HG02885 (cell line): ENCODE measurements at regions not wholly inside any gene's neighbourhood (a gene's known extent, or its start where the extent isn't known, plus 50 kb on each side); places are given as distances from the start of the nearest gene placed in this dataset.
"Not testable (repeated sequence)": the region's sequence is repeated elsewhere in the genome, so short reads cannot be mapped to it uniquely, and the experiment has no call there.

Source experiments
- ATAC-seq: cut with Tn5 transposase; IDR thresholded peaks from one replicate; pipeline ENCODE4 v1.9.1; 2021; ENCODE audit warnings: mild to moderate bottlenecking; ENCODE audit not compliant: unreplicated experiment, poor library complexity

DNA sequence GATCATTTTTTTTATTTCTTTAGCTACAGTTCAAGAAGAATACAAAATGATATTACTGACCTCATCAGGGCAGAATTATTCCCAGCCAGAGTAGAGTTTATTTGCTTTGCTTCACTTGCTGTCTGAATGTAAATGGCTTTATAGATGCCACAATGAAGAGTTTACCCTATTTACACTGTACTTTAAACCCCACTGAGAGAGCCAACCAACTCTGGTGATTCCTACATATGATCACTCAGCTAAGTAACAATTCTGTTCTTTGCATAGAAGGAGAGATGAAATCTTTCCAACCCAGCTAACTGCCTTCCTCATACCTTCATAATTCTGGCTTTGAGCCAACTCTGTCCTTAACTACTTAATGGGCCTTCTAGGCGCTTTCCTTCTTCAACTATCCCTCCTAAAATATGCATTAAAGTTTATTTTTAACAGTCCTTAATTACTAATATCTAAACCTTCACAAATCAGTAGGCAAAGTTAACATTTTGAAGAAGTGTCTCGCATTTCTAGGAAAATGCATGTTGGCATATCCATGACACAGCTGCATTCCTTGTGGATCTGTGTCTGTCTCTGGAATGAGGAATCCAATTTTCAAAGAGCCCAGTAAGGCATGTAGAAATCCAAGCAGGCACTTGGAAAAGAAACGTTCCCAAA is 284.8 kb upstream of the GRAMD2B start:
- ATAC-seq: no peak

DNA sequence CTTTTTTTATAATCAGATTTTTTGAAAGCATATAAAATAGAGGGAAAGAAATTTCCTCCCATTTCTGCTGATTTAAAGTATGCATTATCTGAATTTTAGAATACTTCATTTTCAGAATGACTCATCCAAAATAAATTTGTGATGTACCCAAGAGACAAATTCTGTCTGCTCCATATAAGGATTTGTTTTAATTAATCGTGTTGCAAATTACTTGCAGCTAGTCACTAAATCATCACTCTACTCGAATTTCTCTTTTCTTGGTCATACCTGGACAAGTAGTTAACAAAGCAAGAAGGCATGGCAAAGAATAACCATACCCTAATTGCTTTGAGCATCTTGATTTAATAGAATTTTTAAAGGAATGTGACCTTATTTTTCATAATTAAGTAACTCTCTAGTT is 284.1 kb upstream of the GRAMD2B start:
- ATAC-seq: no peak

DNA sequence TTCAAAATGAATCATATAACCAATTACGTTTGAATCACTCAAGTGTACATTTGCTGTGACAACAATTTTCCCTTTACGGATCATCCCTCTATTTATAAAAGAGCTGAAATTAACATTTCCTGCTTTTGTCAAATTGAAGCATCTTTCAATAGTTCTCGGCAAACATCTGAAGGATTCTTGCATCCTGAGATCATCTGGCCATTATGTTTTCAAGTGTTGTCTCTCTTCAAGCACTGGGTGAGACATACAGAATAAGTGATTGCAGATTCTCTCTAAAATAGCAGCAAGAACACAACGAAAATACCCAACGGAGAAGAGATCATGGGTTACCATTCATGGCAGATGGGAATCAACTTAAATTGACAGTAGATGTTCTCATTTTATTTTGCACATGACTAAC is 283.4 kb upstream of the GRAMD2B start:
- no peak for ATAC-seq

DNA sequence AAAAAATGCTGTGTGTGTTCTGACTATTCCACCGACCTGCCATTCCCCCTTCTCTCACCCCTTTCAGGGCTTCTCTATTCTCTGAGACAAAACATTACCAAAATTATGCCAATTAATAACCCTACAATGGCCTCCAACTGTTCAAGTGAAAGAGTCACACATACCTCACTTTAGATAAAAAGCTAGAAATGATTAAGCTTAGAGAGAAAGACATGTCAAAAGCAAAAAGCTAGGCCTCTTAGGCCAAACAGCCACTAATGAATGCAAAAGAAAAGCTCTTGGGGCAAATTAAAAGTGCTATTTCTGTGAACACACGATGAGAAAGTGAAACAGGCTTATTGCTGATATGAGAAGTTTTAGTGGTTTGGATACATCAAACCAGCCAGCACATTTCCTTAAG is 279.6 kb upstream of the GRAMD2B start:
- ATAC-seq: no peak

DNA sequence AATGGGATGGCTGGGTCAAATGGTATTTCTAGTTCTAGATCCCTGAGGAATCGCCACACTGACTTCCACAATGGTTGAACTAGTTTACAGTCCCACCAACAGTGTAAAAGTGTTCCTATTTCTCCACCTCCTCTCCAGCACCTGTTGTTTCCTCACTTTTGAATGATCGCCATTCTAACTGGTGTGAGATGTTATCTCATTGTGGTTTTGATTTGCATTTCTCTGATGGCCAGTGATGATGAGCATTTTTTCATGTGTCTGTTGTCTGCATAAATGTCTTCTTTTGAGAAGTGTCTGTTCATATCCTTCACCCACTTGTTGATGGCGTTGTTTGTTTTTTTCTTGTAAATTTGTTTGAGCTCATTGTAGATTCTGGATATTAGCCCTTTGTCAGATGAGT is 272.9 kb upstream of the GRAMD2B start:
- not testable (repeated sequence) for ATAC-seq

DNA sequence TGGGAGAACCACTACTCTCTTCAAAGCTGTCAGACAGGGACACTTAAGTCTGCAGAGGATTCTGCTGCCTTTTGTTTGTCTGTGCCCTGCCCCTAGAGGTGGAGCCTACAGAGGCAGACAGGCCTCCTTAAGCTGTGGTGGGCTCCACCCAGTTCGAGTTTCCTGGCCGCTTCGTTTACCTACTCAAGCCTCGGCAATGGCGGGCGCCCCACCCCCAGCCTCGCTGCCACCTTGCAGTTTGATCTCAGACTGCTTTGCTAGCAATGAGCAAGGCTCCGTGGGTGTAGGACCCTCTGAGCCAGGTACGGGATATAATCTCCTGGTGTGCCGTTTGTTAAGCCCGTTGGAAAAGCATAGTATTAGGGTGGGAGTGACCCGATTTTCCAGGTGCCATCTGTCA is 267.9 kb upstream of the GRAMD2B start:
- ATAC-seq: not testable (repeated sequence)

DNA sequence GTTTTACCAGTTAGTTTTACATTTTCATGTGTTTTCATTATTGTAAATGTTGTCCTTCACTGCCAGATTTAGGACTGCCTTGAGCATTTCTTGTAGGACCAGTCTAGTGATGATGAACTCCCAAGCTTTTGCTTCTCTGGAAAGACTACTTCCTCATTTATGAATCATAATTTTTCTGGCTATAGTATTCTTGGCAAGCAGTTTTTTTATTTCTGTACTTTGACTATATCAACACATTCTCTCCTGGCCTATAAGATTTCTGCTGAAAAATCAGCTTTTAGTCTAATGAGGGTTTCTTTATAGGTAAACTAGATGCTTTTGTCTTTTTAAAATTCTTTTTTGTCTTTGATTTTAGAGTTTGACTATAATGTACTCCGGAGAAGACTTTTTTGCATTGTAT is 256.8 kb upstream of the GRAMD2B start:
- ATAC-seq: no peak

DNA sequence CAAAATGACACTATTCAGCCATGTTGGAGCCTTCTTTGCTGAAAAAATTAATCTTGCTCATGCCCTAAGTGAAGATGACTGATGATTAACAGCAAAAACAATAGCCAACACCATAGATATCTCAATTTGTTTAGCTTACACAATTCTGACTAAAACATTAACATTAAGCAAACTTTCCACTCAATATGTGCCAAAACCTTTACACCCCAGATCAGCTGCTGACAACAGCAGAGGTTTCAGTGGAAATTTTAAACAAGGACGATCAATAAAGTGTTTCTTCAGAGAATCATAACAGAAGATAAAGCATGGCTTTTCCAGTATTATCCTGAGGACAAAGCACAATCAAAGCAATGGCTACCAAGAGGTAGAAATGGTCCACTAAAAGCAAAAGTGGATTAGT is 254.4 kb upstream of the GRAMD2B start:
- ATAC-seq: no peak

DNA sequence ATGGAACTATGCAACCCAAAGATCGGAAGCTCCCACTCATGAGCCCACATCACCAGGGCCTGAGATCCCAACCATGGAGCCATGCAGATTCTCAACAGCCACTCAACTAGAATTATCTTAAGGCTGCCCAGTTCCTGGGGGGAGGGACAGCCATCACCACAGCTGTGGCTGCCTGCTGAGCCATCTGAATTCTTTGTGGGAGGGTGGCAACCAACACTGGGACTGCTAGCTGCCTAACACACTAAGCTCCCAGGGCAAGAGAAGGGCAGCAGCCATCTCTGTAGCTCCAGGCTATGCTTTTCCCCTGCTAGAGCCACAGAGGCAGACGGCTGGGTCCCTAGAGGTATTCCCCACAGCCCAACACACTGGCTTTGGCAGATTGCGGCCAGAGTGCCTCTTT is 251.3 kb upstream of the GRAMD2B start:
- no peak for ATAC-seq

DNA sequence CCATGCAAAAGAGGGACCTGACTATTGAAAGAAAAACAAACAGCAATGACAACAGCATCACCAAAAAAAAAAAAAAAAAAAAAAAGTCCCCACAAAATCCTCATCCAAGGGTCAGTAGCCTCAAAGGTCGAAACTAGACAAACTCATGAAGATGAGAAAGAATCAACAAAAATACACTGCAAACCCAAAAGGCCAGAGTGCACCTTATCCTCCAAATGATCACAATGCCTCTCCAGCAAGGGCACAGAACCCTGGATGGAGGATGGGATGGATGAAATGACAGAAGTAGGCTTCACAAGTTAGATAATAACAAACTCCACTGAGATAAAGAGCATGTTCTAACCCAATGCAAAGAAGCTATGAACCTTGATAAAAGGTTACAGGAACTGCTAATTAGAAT is 250.4 kb upstream of the GRAMD2B start:
- no peak for ATAC-seq

DNA sequence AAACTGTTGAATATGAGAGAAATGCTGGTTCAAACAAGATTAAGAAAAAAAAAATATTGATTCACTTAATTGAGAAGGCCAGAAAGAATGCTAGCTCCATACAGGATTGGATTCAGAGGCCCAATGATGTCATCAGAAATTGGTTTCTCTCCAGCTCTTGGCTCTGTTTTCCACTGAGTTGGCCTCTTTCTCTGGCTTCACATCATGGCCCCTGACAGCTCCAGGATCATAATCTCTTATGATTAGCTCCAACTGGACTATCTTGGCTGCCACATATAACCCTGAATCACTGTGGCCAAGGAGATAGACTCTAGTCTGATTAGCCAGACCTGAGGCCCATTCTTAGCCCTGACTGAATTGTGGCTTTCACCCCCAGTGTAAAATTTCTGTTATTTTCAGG is 244.7 kb upstream of the GRAMD2B start:
- no peak for ATAC-seq

DNA sequence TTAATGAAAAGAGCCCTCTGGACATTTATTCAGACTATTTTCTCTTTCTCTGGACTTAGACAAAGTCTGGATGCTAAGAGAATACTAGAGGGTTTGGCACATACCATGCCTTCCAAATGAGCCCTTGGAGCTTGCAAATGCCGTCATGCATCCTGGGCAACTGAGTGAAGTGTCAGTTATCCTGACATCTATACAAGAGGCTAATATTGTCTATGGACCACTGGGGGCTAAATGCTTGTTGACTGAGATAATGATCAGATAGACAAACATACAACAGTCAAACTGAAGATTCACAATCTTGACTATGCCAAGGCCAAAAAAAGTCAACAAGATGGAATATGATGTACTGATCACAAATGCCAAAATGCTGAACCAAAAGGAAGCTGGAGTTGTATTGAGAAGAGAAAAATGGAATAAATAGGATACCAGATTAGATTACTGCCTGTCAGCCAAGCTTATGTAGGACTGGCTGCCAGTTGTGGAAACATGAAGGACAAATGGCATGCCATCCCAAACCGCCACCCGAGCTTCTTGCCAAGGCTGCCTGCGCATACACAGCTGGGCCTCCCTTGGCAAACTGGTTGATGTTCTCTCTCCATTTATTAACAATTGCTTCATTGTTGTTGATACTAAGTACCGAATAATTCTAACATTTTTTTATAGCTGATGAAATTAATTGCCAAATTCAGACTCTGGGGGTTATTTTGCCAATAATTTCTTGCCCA is 240.1 kb upstream of the GRAMD2B start:
- ATAC-seq: no peak

DNA sequence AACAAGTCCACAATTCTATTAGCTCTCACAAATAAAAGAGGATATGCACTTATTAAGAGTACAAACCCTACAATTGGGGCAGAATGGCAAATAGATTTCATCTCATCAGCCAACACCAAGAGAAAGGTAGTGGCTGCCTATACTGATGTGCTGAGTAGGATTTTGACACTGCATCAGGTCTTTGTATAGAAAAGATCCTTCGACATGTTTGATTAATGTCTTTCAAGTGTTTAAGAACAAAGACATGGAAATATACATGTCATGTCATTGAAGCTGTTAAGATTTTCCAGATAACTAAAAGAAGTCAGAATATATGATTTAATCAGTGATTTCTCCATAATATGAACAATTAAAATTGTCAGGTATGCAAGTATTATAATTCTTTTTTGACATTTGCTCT is 238.7 kb upstream of the GRAMD2B start:
- no peak for ATAC-seq

DNA sequence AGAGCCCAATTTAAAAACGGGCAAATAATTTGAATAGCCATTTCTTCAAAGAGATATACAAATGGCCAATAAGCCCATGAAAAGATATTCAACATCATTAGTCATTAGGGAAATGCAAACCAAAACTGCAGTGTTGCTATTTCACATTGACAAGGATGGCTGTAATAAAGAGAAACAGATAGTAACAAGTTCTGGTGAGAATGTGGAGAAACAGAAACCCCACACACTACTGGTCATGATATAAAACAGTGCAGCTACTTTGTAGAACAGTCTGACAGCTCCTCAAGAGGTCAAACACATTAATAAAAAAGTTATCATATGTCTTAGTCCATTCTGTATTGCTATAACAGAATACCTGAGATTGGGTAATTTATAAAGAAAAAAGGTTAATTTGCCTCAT is 237.0 kb upstream of the GRAMD2B start:
- no peak for ATAC-seq

DNA sequence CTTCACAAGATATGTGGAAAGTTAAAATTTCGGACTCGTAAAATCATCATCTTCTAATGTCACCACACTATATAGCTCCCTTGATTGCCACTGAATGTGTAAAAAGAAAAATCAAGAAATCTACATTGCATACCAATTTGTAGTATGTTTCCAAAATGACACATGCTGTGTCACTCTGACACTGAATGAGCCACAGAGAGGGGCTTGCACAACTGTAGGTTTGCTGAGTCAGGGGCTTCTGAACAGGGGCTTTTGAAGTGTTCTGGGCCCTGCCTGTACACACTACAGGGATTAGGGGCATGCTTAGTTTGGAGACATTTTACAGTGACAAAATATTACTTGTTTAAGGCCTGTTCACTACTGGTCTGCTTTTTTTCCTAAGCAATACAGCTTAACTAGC is 234.4 kb upstream of the GRAMD2B start:
- ATAC-seq: no peak

DNA sequence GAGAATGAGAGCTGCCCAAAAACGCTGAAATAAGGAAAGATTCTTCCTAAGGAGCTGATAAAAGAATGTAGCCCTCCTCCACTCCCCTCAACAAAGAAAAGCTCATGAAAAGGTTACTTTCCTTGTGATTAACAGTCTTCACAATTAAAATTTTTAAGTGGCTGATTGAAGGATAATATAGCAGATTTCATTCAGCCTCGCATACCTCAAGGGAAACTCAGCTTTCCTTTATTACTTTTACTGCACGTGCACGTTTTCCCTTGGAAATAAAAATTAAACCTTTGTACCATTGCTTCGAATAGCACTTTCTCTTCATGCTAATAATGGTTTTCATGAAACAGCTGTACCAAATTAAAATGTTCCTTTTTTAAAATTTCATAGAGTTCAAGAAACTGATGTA is 234.0 kb upstream of the GRAMD2B start:
- ATAC-seq: no peak

DNA sequence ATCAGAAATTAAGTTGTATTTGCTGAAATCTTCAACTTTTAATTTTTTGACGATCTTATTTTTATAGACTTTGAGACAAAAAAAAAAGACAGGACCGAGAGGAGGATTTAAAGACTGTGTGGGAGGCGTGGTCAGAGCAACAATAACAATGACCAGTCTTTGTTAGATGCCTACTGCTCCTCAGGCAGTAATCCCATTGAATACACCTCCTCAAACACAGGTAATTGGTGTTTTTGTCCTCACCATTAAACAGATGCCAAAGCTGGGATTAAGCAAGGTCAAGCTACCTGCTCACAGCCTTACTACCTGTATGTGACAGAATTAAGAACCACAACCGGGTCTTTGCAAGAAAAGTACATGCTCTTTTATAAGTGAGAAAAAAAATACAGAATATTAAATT is 233.3 kb upstream of the GRAMD2B start:
- ATAC-seq: no peak

DNA sequence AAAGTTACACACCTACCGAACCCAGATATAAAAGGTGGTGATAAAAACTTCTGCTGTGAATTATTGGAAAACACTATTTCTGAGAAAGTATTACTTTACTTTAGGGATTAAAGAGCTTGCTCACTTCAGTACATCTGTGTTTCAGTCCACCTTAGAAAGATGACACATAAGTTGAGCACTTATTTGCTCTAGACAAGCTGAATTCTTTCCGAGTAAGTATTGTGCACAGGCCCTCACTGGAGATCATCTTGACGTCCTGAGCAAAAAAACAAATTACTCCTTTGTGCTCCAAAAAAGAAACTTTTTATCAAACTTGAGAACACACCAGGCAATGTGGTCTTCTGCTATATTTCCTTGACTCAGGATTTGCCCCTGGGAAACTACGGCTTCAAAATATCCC is 231.0 kb upstream of the GRAMD2B start:
- no peak for ATAC-seq

DNA sequence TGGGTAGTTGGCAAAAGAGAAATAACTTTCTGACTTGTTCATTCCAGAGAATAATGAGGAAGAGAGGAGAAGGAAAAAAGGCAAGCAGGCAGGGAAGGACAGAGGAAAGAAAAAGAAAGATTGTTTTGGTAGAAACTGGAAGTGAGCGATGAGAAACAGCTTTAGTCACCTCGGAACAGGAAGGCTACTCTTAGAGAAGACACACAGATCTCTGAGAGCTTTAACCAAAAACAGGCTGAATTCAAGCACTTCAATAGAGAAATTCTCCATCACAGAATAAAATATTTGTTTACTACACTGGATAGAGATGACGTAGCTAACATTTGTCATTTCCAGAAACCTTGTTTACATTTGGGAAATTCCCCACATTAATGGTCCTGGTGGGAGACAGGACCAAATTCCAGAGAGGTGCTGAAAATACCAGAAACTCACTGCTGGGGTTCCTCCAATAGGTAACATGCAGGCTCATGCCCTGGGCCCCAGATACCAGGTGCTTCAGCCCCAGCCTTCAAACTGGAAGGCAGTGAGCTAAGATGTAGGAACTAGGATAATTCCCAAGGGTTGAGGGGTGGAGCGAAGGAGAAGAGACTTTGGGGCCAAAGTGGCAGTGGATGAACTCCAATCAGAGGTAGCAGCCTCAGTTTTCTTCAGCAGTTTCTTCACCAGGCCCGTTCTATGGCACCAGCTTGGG is 227.7 kb upstream of the GRAMD2B start:
- ATAC-seq: no peak

DNA sequence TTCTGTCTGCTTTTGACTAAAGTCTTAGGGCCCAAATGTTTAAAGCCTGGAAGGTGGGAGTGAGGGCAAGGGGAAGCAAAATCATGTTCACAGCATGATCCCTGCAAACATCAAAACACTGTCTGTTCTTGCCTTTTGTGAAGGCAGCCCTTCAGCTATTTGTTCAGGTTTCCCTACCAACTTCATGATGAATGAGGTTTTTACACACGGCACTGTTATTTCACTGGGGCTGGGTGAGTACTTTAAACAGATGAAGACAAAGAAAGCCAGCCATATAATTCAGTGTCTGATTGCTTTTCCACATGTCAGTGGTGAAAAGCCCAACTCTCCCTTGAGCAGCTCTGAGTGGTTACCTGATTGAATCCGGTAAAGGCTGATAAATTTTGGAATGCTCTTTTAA is 224.7 kb upstream of the GRAMD2B start:
- ATAC-seq: no peak

DNA sequence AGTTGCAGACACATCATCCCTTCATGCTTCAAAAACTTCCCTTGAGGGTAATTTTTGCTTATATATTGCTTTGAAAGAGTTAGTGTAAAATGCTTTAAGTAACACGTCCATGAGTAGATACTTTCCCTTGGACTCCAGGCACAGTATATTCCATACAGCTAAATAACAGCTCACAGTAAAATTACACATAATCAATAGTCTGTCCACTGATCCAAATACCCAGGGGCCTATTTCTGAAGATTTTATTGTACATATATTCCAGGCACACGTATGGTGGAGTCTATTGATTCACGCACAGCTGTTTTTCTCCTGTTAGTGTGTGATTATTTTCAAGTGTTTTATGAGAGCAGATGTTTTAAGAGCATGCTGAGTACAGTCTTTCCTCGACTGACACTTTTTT is 223.7 kb upstream of the GRAMD2B start:
- ATAC-seq: no peak

DNA sequence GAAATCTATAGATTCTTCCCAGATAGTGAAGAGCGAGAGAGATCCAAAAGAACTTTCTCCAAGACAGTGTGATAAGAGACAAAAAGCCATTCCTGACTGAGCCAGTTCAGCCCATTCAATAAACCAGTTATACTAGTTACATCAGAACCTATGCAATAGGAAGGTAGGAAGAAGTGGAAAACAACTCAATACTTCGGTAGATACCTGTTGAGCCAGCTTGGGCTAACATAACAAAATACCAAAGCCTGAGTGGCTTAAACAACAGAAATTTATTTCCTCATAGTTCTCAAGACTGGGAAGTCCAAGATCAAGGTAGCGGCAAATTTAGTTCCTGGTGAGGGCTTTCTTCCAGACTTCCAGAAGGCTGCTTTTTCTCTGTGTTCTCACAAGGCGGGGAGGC is 214.5 kb upstream of the GRAMD2B start:
- no peak for ATAC-seq
